SK-N-SH treated with all-trans-retinoic acid at 6 μM for 48 hours (cell line): ENCODE measurements at regions not wholly inside any gene's neighbourhood (a gene's known extent, or its start where the extent isn't known, plus 50 kb on each side); places are given as distances from the start of the nearest gene placed in this dataset.

ENCODE experiments used
- BACH2 ChIP-seq: fragments of 250-450 bp; sonication (Bioruptor Pico); IDR thresholded peaks from 2 replicates; pipeline ENCODE4 v1.9.0; 2021; ENCODE audit warnings: mild to moderate bottlenecking, borderline replicate concordance
- PPARA ChIP-seq: fragments of 250-450 bp; sonication (Bioruptor Pico); IDR thresholded peaks from 2 replicates; pipeline ENCODE4 v1.5.0; 2020; ENCODE audit warnings: mild to moderate bottlenecking, borderline replicate concordance
- RARB ChIP-seq: fragments of 250-450 bp; sonication (Bioruptor Pico); IDR thresholded peaks from 2 replicates; pipeline ENCODE4 v1.8.0; 2021; ENCODE audit warnings: mild to moderate bottlenecking, moderate library complexity
- TOX ChIP-seq: fragments of 250-450 bp; sonication (Bioruptor Pico); IDR thresholded peaks from 2 replicates; pipeline ENCODE4 v1.8.0; 2021; ENCODE audit warnings: mild to moderate bottlenecking, moderate library complexity, borderline replicate concordance
- ZC3H10 ChIP-seq: fragments of 250-450 bp; sonication (Bioruptor Pico); IDR thresholded peaks from 2 replicates; pipeline ENCODE4 v1.5.1; 2021; ENCODE audit warnings: mild to moderate bottlenecking, moderate library complexity
- TF ChIP-seq, protein P1 (sequence below): fragments of 250-450 bp; sonication (Bioruptor Pico); IDR thresholded peaks from 2 replicates; pipeline ENCODE4 v1.8.0; 2021; ENCODE audit warnings: low read depth, mild to moderate bottlenecking, moderate library complexity, borderline replicate concordance

DNA sequence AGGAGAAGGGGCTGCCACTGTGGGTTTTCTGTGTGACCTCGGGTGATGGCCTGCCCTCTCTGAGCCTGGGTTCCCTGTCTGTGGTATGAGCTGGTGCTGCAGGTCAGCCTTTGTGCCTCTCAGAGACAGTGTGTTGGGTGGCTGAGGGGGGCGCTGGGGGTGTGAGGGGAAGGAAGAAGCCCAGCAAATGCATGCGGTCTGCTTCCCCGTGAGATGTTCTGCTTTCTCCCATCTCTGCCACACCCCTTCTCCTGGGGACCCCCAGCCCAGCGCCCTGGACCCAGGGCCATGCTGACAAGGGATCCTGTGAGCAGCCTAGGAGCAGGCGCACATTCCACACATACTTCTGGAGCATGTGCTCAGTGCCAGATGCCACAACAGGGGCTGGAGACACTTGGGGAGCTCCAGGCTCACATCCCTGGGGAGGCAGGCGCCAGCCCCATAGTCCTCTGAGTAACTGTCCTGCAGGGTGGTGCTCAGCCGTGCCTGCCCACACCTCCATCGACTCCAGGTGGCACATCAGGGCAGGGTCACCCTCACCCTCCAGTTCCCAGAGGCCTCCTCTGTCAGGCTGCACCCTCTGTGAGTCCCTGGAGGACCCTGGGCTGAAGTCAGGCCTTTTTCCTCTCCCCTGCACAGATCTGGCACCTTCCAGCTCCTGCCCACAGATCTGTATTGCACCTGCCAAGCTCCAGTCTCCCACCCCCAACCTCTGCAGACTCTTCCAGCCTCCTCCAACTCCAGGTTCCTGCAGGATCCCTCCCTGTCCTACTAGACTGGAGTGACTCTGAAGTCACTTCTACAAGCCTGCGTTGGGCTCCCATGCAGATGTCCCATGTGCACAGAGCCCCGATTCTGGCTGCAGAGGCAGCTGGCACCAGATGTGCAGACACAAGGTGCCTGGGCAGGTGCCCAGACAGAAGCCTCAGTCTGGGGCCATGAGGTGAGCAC, 205.6 kb downstream of the KIF26A start:
- TF ChIP-seq ZC3H10 (CRISPR knock-in tag) = no peak
- TF ChIP-seq TOX (CRISPR knock-in tag) = no peak
- TF ChIP-seq, protein P1, sequence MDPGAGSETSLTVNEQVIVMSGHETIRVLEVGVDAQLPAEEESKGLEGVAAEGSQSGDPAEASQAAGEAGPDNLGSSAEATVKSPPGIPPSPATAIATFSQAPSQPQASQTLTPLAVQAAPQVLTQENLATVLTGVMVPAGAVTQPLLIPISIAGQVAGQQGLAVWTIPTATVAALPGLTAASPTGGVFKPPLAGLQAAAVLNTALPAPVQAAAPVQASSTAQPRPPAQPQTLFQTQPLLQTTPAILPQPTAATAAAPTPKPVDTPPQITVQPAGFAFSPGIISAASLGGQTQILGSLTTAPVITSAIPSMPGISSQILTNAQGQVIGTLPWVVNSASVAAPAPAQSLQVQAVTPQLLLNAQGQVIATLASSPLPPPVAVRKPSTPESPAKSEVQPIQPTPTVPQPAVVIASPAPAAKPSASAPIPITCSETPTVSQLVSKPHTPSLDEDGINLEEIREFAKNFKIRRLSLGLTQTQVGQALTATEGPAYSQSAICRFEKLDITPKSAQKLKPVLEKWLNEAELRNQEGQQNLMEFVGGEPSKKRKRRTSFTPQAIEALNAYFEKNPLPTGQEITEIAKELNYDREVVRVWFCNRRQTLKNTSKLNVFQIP (CRISPR knock-in tag) = no peak
- TF ChIP-seq RARB (CRISPR knock-in tag) = no peak
- TF ChIP-seq BACH2 = no peak
- no peak for TF ChIP-seq PPARA (CRISPR knock-in tag)
